ENCODE measurements at regions not wholly inside any gene's neighbourhood (a gene's known extent, or its start where the extent isn't known, plus 50 kb on each side); places are given as distances from the start of the nearest gene placed in this dataset.

- H3K27me3 ChIP-seq (ENCODE audit: control insufficient read depth in 2 of 2, insufficient read depth in 2 of 2, low read length in 2 of 2), result peaks cover 9 to 10% of the 10 kb centered on the region in 2 experiments
- H3K27ac ChIP-seq (ENCODE audit: insufficient read depth, low read depth, low read length), result no peak overlapping the region
- CTCF ChIA-PET, result interaction anchor here (0.7 to 3.6 kb wide), 9 partner anchors 9 to 1029 kb away, joined by 3 to 39 read pairs (median 3); no protein-coding TSS in a partner anchor
- no peak overlapping the region for H3K4me2 ChIP-seq (ENCODE audit: insufficient read depth, low read length)
- no peaks in the 10 kb centered on the region for H4K20me1 ChIP-seq (replicated peaks; ENCODE audit: control insufficient read depth, extremely low read depth, insufficient read depth, low read length)
- DNase-seq (ENCODE audit: low read depth, low spot score) (peak; percentile 47), FAIRE-seq (peak; percentile 77)
- no peak overlapping the region for H2AFZ ChIP-seq (ENCODE audit: low read depth, low read length)
- H3K9me3 ChIP-seq (replicated peaks; ENCODE audit: control insufficient read depth, insufficient read depth, low read length), result no peaks in the 10 kb centered on the region
- no peak overlapping the region for H3K4me3 ChIP-seq (replicated peaks in 1 of 3; ENCODE audit: insufficient read depth in 1 of 3, low read depth in 1 of 3, low read length in 3 of 3)
- H3K4me1 ChIP-seq (ENCODE audit: control insufficient read depth, extremely low read depth, insufficient read depth, low read length), result no peaks in the 10 kb centered on the region
- POLR2A ChIA-PET, result no interaction called here
- H3K9me1 ChIP-seq (replicated peaks; ENCODE audit: control insufficient read depth, extremely low read depth, insufficient read depth, low read length), result no peaks in the 10 kb centered on the region
- dilution Hi-C loops (cut with MboI; ENCODE audit: extremely low pct_ligation_motif_present, low sequenced_read_pairs), result no loop called here
- BruUV-seq (replicated peaks), result no TSS peak
- H3K9ac ChIP-seq (replicated peaks; ENCODE audit: extremely low read depth, insufficient read depth, low read length), result no peak overlapping the region
- H3K79me2 ChIP-seq (ENCODE audit: control insufficient read depth, insufficient read depth, low read length), result no peaks in the 10 kb centered on the region
- TF ChIP-seq CTCF (IDR thresholded peaks at IDR 0.05; ENCODE audit: extremely low read depth in 1 of 2, insufficient read depth in 1 of 2, low read depth in 1 of 2, low read length in 2 of 2) (peak; percentile 56 to 63), POLR2A (IDR thresholded peaks at IDR 0.05; ENCODE audit: low read depth, low read length) (no peak)
- no peaks in the 10 kb centered on the region for H3K36me3 ChIP-seq (ENCODE audit: control insufficient read depth in 2 of 2, extremely low read depth in 1 of 2, insufficient read depth in 2 of 2, low read length in 2 of 2)
- intact Hi-C loops (cut with micrococcal nuclease), result loop anchor here (1.0 to 10.0 kb wide), 4 partner anchors 153 to 1001 kb away; no protein-coding TSS in a partner anchor
These were observed 217.3 kb upstream of the TAPT1 start for GRCh38 chr4:16443504-16444088.

GRCh38 chr4:16442296-16442695 lies 216.0 kb upstream of the TAPT1 start:
- Histone ChIP-seq H3K36me3 (ENCODE audit: control insufficient read depth in 2 of 2, extremely low read depth in 1 of 2, insufficient read depth in 2 of 2, low read length in 2 of 2) (no peaks in the 10 kb centered on the region), H3K4me3 (replicated peaks in 1 of 3; ENCODE audit: insufficient read depth in 1 of 3, low read depth in 1 of 3, low read length in 3 of 3) (no peak overlapping the region), H3K27me3 (ENCODE audit: control insufficient read depth in 2 of 2, insufficient read depth in 2 of 2, low read length in 2 of 2) (peaks cover 6 to 10% of the 10 kb centered on the region in 2 experiments), H3K79me2 (ENCODE audit: control insufficient read depth, insufficient read depth, low read length) (no peaks in the 10 kb centered on the region), H2AFZ (ENCODE audit: low read depth, low read length) (no peak overlapping the region), H3K9me3 (replicated peaks; ENCODE audit: control insufficient read depth, insufficient read depth, low read length) (no peaks in the 10 kb centered on the region), H3K9ac (replicated peaks; ENCODE audit: extremely low read depth, insufficient read depth, low read length) (no peak overlapping the region), H3K27ac (ENCODE audit: insufficient read depth, low read depth, low read length) (no peak overlapping the region), H4K20me1 (replicated peaks; ENCODE audit: control insufficient read depth, extremely low read depth, insufficient read depth, low read length) (no peaks in the 10 kb centered on the region), H3K4me1 (ENCODE audit: control insufficient read depth, extremely low read depth, insufficient read depth, low read length) (no peaks in the 10 kb centered on the region), H3K9me1 (replicated peaks; ENCODE audit: control insufficient read depth, extremely low read depth, insufficient read depth, low read length) (no peaks in the 10 kb centered on the region), H3K4me2 (ENCODE audit: insufficient read depth, low read length) (no peak overlapping the region)
- BruUV-seq (replicated peaks), result no TSS peak
- no peak for FAIRE-seq
- DNase-seq (ENCODE audit: low read depth, low spot score), result no peak
- ChIA-PET POLR2A (no interaction called here), CTCF (interaction anchor here (0.9 to 3.6 kb wide), 3 partner anchors 145 to 177 kb away, joined by 3 to 39 read pairs (median 3); no protein-coding TSS in a partner anchor)
- TF ChIP-seq FOS (IDR thresholded peaks at IDR 0.05; ENCODE audit: borderline replicate concordance, insufficient read depth, low read length) (no peak), MAX (IDR thresholded peaks at IDR 0.05; ENCODE audit: insufficient read depth, insufficient read length) (no peak), JUN (IDR thresholded peaks at IDR 0.05; ENCODE audit: borderline replicate concordance, insufficient read depth, insufficient read length, low read depth) (no peak), POLR2A (IDR thresholded peaks at IDR 0.05; ENCODE audit: low read depth, low read length) (no peak), CTCF (IDR thresholded peaks at IDR 0.05; ENCODE audit: extremely low read depth in 1 of 2, insufficient read depth in 1 of 2, low read depth in 1 of 2, low read length in 2 of 2) (no peak), MYC (IDR thresholded peaks at IDR 0.05; ENCODE audit: low read depth, low read length) (no peak), POLR2AphosphoS5 (IDR thresholded peaks at IDR 0.05; ENCODE audit: insufficient read depth, low read depth, low read length) (no peak), EZH2 (IDR thresholded peaks at IDR 0.05; ENCODE audit: borderline replicate concordance, low read depth, low read length, severe bottlenecking) (no peak), GATA2 (IDR thresholded peaks at IDR 0.05; ENCODE audit: insufficient read depth, insufficient read length, low read depth, low read length) (no peak)
- intact Hi-C loops (cut with micrococcal nuclease), result loop anchor here (2.0 to 10.0 kb wide), 3 partner anchors 415 to 1003 kb away; no protein-coding TSS in a partner anchor
- dilution Hi-C loops (cut with MboI; ENCODE audit: extremely low pct_ligation_motif_present, low sequenced_read_pairs), result no loop called here

All from endothelial cell of umbilical vein (primary cell).